GM12874 (cell line): ENCODE measurements at regions not wholly inside any gene's neighbourhood (a gene's known extent, or its start where the extent isn't known, plus 50 kb on each side); places are given as distances from the start of the nearest gene placed in this dataset.

Experiments used
- TF ChIP-seq, protein P1 (sequence below): IDR thresholded peaks from 2 replicates; pipeline ENCODE4 v1.5.1; 2011; ENCODE audit warnings: low read depth, mild to moderate bottlenecking, control low read depth, low read length, moderate library complexity; ENCODE audit not compliant: insufficient read depth

DNA sequence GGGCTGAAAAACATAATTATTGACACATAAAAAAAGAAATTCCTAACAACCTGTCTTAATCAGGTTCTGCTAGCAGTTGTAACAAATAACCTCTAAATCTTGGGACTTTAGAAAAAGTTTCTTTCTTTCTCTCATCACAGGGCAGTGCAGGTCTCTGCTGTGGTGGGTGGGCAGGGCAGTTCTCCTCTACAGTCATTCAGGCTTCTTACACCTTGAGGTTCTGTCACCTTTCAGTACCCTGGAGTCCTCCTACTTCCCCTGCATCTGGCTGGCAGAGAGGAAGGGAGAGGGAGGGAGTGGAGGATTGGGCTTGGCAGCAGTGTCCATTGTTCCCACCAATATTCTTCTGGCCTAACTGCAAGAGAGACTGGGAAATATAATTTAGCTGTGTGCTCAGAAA lies 112.2 kb upstream of the ANKRD55 start:
- TF ChIP-seq, protein P1, sequence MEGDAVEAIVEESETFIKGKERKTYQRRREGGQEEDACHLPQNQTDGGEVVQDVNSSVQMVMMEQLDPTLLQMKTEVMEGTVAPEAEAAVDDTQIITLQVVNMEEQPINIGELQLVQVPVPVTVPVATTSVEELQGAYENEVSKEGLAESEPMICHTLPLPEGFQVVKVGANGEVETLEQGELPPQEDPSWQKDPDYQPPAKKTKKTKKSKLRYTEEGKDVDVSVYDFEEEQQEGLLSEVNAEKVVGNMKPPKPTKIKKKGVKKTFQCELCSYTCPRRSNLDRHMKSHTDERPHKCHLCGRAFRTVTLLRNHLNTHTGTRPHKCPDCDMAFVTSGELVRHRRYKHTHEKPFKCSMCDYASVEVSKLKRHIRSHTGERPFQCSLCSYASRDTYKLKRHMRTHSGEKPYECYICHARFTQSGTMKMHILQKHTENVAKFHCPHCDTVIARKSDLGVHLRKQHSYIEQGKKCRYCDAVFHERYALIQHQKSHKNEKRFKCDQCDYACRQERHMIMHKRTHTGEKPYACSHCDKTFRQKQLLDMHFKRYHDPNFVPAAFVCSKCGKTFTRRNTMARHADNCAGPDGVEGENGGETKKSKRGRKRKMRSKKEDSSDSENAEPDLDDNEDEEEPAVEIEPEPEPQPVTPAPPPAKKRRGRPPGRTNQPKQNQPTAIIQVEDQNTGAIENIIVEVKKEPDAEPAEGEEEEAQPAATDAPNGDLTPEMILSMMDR: no peak

DNA sequence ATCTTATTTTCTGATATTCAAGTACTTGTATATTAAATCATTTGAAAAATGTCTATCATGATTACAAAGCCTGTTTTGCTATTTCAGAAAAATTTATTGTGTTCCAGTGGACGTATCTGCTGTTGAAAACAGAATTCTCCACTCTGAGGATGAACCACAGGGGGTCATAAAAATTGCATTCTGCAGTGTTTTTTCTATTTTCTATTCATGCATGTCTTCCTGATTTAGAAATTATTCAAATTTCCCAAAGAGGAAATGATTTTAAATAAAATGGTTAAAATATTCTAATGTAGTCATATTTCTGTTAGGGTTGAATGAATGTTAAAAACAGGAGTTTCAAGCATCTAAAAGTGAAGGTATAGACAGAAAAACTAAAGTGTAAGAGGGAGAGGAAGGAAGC lies 111.5 kb upstream of the ANKRD55 start:
- TF ChIP-seq, protein P1: no peak

DNA sequence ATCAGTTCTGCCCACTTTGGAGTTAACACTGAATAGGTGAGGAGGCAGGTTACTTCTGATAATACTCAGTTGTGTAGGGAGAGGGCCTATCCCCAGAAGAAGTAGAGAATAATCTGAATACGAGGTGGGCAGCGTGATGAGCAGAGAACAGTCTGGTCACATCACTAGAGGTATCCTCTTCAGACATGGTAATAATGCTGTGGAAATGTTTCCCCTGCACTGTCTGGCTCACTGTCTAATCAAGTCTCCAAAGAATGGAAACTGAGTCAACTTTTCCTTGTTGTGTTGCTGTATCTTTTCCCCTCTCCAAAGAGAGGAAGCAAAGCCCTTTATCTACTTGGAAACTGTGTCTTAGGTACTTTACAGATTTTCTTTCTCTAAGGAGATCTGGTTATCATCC lies 110.9 kb upstream of the ANKRD55 start:
- TF ChIP-seq, protein P1: no peak

DNA sequence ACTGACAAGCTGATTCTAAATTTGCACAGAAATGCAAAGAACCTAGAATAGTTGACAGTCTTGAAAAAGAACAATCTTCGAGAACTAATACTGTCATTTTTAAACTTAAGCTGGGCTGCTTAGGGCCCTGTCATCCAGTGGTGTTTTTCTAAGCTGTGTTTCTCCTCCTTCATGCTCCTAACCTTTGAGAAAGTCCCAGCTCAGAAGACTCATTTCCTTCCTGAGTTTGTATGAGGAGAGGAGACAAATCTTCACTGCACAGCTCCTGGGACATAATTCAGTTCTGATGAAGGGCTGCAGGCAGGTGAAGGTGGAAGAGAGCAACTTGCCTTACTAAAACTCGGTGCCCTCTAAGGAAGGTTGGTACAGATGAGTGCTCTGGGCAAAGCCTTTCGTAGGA lies 109.5 kb upstream of the ANKRD55 start:
- TF ChIP-seq, protein P1: no peak

DNA sequence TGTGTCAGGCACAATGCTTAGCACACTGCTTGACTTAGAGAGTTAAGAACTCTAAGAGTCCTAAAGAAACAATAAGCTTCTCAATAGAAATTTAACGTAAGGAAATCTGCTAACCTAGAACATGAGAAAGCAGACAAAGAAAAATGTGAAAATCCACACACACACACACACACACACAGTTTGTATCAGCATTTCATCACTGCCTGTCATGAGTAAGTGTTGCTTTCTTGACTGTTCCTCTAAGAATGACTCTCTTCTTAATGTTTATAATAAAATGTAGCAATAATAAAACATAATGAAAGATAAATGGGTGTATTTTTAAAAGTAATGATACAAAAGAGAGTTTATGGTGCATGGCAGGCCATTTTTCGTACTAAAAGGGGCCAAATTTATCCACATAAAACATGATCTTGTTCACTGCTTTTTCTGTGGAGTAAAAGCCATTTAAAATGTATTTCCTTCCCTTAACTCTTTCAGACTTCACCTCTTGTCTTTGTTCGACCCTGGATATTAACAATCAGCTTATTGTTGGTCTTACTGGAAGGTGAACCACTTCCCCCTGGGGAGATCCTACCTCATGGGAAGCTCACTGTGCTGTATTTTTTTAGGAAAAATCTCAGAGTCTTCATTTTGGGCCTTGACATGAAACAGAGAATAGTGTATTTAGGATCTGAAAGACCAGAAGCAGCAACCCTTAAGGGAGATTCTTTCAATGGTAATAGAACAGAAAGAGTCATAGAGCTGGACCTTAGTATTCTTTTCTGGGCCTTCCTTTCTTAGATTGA lies 107.3 kb upstream of the ANKRD55 start:
- TF ChIP-seq, protein P1: no peak

DNA sequence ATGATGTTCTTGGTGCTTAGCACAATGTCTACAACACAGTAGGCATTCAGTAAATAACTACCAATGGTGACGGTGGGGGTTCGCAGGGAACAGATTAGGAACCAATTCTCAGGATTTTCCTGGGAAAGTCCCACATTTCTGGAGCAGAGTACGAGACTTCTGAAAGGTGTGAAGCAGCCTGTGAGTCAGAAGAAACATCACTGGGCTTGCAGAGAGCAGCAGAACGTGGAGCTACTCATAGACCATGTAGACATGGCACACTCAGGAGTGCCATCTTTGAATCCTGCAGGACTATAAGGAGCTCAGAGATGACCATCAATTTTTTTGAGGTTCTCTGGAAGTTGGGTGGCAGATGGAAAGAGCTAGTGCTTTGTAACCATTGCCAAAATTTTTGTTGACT lies 106.6 kb upstream of the ANKRD55 start:
- TF ChIP-seq, protein P1: no peak

DNA sequence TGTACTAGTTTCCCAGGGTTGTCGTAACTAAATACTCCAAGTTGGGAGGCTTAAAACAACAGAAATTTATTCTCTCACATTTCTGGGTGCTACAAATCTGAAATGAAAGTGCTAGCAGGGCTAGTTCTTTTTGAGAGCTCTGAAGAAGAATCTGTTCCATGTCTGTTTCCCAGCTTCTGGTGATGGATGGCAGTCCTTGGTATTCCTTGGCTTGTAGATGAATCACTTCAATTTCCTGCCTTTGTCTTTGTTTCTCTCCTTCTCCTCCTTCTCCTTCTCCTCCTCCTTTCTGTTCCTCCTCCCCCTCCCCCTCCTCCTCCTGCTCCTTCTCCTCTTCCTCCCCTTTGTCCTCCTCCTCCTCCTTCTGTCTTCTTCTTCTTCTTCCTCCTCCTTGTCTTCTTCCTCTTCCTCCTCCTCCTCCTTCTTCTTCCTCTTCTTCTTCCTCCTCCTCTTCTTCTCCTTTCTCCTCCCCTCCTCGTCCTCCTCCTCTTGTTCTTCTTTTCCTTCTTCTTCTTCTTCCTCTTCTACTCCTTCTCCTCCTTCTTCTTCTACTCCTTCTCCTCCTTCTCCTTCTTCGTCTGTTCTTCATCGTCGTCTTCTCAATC lies 104.7 kb upstream of the ANKRD55 start:
- TF ChIP-seq, protein P1: no peak
